OCI-LY7 (cell line): ENCODE measurements at regions not wholly inside any gene's neighbourhood (a gene's known extent, or its start where the extent isn't known, plus 50 kb on each side); places are given as distances from the start of the nearest gene placed in this dataset.

Experiments
- CTCF ChIP-seq: fragments of 200-600 bp; sonication (generic); conservative IDR thresholded peaks from 2 replicates; pipeline ENCODE4 v1.5.1; 2014; ENCODE audit warnings: mild to moderate bottlenecking, antibody characterized with exemption, low read length, moderate library complexity, mixed read lengths
- EZH2phosphoT487 ChIP-seq: fragments of 200-600 bp; sonication (generic); IDR thresholded peaks from 2 replicates; pipeline ENCODE4 v1.6.1; 2018; ENCODE audit warnings: low read depth, borderline replicate concordance, mild to moderate bottlenecking, mixed run types, antibody characterized with exemption, low read length, moderate library complexity, mixed read lengths

GRCh38 chr21:16563116-16563515, 833.3 kb downstream of the USP25 start:
- TF ChIP-seq CTCF (no peak), EZH2phosphoT487 (no peak)
